HG03432 (cell line): ENCODE measurements at regions not wholly inside any gene's neighbourhood (a gene's known extent, or its start where the extent isn't known, plus 50 kb on each side); places are given as distances from the start of the nearest gene placed in this dataset.
A peak's percentile ranks its signal among the peaks of the same experiment; 100 is the strongest.

Experiments used
- ATAC-seq: cut with Tn5 transposase; IDR thresholded peaks from one replicate; pipeline ENCODE4 v1.9.1; 2021; ENCODE audit warnings: mild to moderate bottlenecking, moderate library complexity; ENCODE audit not compliant: unreplicated experiment

- no peak for ATAC-seq
These were observed 338.5 kb downstream of the PLK2 start for GRCh38 chr5:58121391-58121790.

- no peak for ATAC-seq
These were observed 342.3 kb downstream of the PLK2 start for GRCh38 chr5:58117542-58117941.

GRCh38 chr5:58116346-58116745 is 343.5 kb downstream of the PLK2 start:
- ATAC-seq: no peak

- no peak for ATAC-seq
These were observed 344.1 kb downstream of the PLK2 start for GRCh38 chr5:58115811-58116210.

- no peak for ATAC-seq
These were observed 345.6 kb downstream of the PLK2 start for GRCh38 chr5:58114324-58114723.

GRCh38 chr5:58113172-58113571 is 346.7 kb downstream of the PLK2 start:
- no peak for ATAC-seq

- no peak for ATAC-seq
These were observed 351.4 kb downstream of the PLK2 start for GRCh38 chr5:58108511-58108910.

- no peak for ATAC-seq
These were observed 352.2 kb downstream of the PLK2 start for GRCh38 chr5:58107704-58108103.

- no peak for ATAC-seq
These were observed 353.0 kb downstream of the PLK2 start for GRCh38 chr5:58106754-58107410.

GRCh38 chr5:58105836-58106235 is 354.1 kb downstream of the PLK2 start:
- no peak for ATAC-seq

GRCh38 chr5:58099257-58099656 is 360.6 kb downstream of the PLK2 start:
- no peak for ATAC-seq

- peak; percentile 75 for ATAC-seq
These were observed 365.9 kb downstream of the PLK2 start for GRCh38 chr5:58094031-58094430.

GRCh38 chr5:58090704-58091103 is 369.2 kb downstream of the PLK2 start:
- ATAC-seq: no peak

GRCh38 chr5:58088941-58089340 is 370.9 kb downstream of the PLK2 start:
- no peak for ATAC-seq

GRCh38 chr5:58087905-58088304 is 372.0 kb downstream of the PLK2 start:
- no peak for ATAC-seq

GRCh38 chr5:58087123-58087522 is 372.8 kb downstream of the PLK2 start:
- no peak for ATAC-seq

- ATAC-seq: no peak
These were observed 374.1 kb downstream of the PLK2 start for GRCh38 chr5:58085800-58086199.

- no peak for ATAC-seq
These were observed 378.5 kb downstream of the PLK2 start for GRCh38 chr5:58081435-58081834.

GRCh38 chr5:58080573-58080972 is 379.3 kb downstream of the PLK2 start:
- no peak for ATAC-seq

GRCh38 chr5:58077966-58078365 is 381.9 kb downstream of the PLK2 start:
- ATAC-seq: no peak

GRCh38 chr5:58077416-58077815 is 382.5 kb downstream of the PLK2 start:
- ATAC-seq: no peak

- ATAC-seq: no peak
These were observed 383.2 kb downstream of the PLK2 start for GRCh38 chr5:58076483-58077257.

- no peak for ATAC-seq
These were observed 384.0 kb downstream of the PLK2 start for GRCh38 chr5:58075907-58076306.
